Breast epithelium (tissue), 4 donors: ENCODE measurements at regions not wholly inside any gene's neighbourhood (a gene's known extent, or its start where the extent isn't known, plus 50 kb on each side); places are given as distances from the start of the nearest gene placed in this dataset.

Experiments used
- DNase-seq, 2 donors: peaks; one replicate each; pipeline ENCODE4 v3.0.0-alpha.2; 2019; ENCODE audit warnings: low spot score in 2 of 2
- H3K27ac ChIP-seq, 2 donors: fragments of 200-600 bp; sonication (generic) in 1 of 2; one replicate each; pipeline ENCODE4 v1.5.1; 2016 to 2019; ENCODE audit warnings: mild to moderate bottlenecking in 1 of 2
- H3K27me3 ChIP-seq, 2 donors: fragments of 200-600 bp; sonication (generic) in 1 of 2; one replicate each; pipeline versions ENCODE4 v1.5.1 to v1.6.0; 2017 to 2019; ENCODE audit warnings: control low read depth in 1 of 2, mild to moderate bottlenecking in 1 of 2
- H3K36me3 ChIP-seq: fragments of 200-600 bp; one replicate; pipeline ENCODE4 v1.5.1; 2019
- H3K4me1 ChIP-seq, 2 donors: fragments of 200-600 bp; sonication (generic); one replicate each; pipeline ENCODE4 v1.5.1; 2016 to 2019; ENCODE audit warnings: control low read depth in 1 of 2
- H3K4me3 ChIP-seq, 3 donors: fragments of 200-600 bp; sonication (generic); 1 replicate in 2 of 3; 2 replicates in 1 of 3; pipeline ENCODE4 v1.5.1; 2016 to 2019; ENCODE audit warnings: mild to moderate bottlenecking in 3 of 3, moderate library complexity in 2 of 3
- H3K9me3 ChIP-seq, 2 donors: fragments of 200-600 bp; sonication (generic) in 1 of 2; one replicate each; pipeline ENCODE4 v1.5.1; 2016 to 2019; ENCODE audit warnings: control low read depth in 1 of 2
- POLR2A ChIP-seq: fragments of 450-650 bp; IDR thresholded peaks from one replicate; pipeline ENCODE4 v1.6.1; 2016; ENCODE audit warnings: antibody characterized with exemption, mild to moderate bottlenecking, moderate library complexity
- POLR2AphosphoS5 ChIP-seq, 3 donors: sonication (generic); formaldehyde crosslinking; IDR thresholded peaks; one replicate each; pipeline ENCODE4 v1.6.1; 2017; ENCODE audit warnings: antibody characterized with exemption in 3 of 3
- intact Hi-C: fragments of 100-400 bp; cut with DNase I; formaldehyde crosslinking; loops from one replicate; pipeline ENCODE4 v1.15.1; 2023; ENCODE audit warnings: low total_unique reads
- TF ChIP-seq, protein P1 (sequence below), 3 donors: fragments of 450-650 bp; IDR thresholded peaks; one replicate each; pipeline ENCODE4 v1.5.1; 2016 to 2017; ENCODE audit warnings: antibody characterized with exemption in 3 of 3, mild to moderate bottlenecking in 3 of 3, moderate library complexity in 3 of 3

DNA sequence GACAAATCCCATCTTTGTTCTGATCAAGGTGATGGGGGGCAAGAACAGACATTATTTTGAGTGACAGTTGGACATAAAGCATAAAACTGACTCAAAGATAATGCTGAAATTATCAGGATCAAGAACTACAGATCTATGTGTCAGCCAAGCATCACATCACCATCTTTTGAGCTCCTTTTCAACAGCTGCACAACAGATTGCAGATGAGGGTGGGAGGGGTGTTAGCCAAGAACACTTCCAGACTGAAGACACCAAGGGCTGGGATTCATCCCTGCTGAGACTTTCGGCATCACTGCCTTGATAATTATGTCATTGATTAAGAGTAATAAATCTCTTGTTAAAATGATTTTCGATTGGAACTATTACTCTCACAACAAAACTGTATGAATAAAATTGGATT is 191.5 kb upstream of the NETO1 start:
- intact Hi-C loops: no loop called here
- no peaks in the 10 kb centered on the region for H3K36me3 ChIP-seq
- DNase-seq: no peak
- no peaks in the 10 kb centered on the region for H3K27me3 ChIP-seq
- H3K4me1 ChIP-seq: no peaks in the 10 kb centered on the region
- no peak overlapping the region for H3K4me3 ChIP-seq
- H3K9me3 ChIP-seq: no peaks in the 10 kb centered on the region
- H3K27ac ChIP-seq: no peak overlapping the region
- TF ChIP-seq POLR2AphosphoS5 (IDR thresholded peaks at IDR 0.05) (no peak), POLR2A (no peak)
- TF ChIP-seq, protein P1, sequence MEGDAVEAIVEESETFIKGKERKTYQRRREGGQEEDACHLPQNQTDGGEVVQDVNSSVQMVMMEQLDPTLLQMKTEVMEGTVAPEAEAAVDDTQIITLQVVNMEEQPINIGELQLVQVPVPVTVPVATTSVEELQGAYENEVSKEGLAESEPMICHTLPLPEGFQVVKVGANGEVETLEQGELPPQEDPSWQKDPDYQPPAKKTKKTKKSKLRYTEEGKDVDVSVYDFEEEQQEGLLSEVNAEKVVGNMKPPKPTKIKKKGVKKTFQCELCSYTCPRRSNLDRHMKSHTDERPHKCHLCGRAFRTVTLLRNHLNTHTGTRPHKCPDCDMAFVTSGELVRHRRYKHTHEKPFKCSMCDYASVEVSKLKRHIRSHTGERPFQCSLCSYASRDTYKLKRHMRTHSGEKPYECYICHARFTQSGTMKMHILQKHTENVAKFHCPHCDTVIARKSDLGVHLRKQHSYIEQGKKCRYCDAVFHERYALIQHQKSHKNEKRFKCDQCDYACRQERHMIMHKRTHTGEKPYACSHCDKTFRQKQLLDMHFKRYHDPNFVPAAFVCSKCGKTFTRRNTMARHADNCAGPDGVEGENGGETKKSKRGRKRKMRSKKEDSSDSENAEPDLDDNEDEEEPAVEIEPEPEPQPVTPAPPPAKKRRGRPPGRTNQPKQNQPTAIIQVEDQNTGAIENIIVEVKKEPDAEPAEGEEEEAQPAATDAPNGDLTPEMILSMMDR (IDR thresholded peaks at IDR 0.05): no peak

DNA sequence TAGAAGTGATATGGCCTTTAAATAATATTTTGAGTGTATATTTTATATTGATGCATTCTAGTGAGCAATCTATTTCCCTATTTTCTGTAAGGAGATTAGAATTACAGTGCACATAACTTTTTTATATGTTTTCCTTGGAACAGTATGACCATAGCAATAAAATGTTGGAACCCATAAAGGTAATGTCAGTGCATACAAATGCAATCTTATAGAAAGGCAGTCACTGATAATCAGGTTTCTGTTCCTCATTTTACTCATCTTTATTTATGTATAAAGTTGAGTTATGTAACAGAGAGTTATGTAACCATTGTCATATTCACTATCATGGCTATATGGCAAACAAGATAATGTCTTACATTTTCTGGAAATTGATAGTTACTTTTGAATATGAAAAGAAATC is 179.9 kb upstream of the NETO1 start:
- Histone ChIP-seq H3K4me3 (no peak overlapping the region), H3K9me3 (peaks cover 0 to 26% of the 10 kb centered on the region in 2 donors), H3K27ac (no peak overlapping the region), H3K36me3 (no peaks in the 10 kb centered on the region), H3K4me1 (no peaks in the 10 kb centered on the region), H3K27me3 (no peaks in the 10 kb centered on the region)
- intact Hi-C loops: no loop called here
- no peak for DNase-seq
- TF ChIP-seq, protein P1 (IDR thresholded peaks at IDR 0.05): no peak
- no peak for TF ChIP-seq POLR2AphosphoS5 (IDR thresholded peaks at IDR 0.05)
- no peak for TF ChIP-seq POLR2A

DNA sequence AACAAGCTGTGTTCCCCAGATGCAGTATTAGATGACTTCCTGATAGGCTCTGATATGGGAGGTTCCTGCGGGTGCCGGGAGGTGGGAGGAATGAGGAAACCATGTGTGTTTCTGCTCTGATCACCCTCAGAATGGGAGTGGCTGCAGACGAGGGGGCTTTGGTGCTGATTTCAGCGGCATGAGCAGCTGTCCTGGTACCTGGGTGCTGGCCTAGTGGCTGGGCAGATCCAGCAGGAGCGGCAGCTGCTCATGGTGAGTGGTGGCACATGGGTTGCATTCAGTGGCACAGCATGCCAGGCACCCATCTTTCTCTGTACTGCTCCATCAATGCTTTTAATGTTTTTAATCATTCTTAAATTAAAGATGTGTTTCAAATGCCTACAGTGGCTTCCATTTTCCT is 177.2 kb upstream of the NETO1 start:
- TF ChIP-seq, protein P1 (IDR thresholded peaks at IDR 0.05): no peak
- TF ChIP-seq POLR2A (no peak), POLR2AphosphoS5 (IDR thresholded peaks at IDR 0.05) (no peak)
- no peak overlapping the region for H3K27ac ChIP-seq
- intact Hi-C loops: no loop called here
- no peaks in the 10 kb centered on the region for H3K27me3 ChIP-seq
- DNase-seq: no peak
- H3K4me1 ChIP-seq: no peaks in the 10 kb centered on the region
- peaks cover 0 to 9% of the 10 kb centered on the region in 2 donors for H3K9me3 ChIP-seq
- H3K4me3 ChIP-seq: no peak overlapping the region
- no peaks in the 10 kb centered on the region for H3K36me3 ChIP-seq

DNA sequence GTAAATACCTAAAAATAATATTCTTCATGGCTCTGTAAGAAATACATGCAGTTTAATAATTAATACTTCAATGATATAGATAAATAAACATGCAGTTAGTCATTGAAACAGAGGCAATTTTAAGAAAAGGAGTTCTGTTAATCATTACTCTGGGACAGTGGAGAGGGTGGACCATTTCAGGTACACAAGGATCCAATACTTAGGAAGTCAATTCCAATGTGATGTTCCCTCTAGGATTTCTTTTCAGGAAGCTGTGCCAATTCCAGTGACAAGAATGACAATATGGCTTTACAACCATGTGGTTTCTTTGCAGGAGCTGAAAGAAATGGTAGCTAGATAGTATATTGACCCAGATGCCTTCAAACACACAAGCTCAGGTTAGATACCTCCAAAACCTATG is 175.8 kb upstream of the NETO1 start:
- TF ChIP-seq POLR2A (no peak), POLR2AphosphoS5 (IDR thresholded peaks at IDR 0.05) (no peak)
- TF ChIP-seq, protein P1 (IDR thresholded peaks at IDR 0.05): no peak
- H3K4me1 ChIP-seq: no peaks in the 10 kb centered on the region
- no peaks in the 10 kb centered on the region for H3K36me3 ChIP-seq
- intact Hi-C loops: no loop called here
- H3K27me3 ChIP-seq: no peaks in the 10 kb centered on the region
- H3K4me3 ChIP-seq: no peak overlapping the region
- H3K9me3 ChIP-seq: no peaks in the 10 kb centered on the region
- no peak overlapping the region for H3K27ac ChIP-seq
- DNase-seq: no peak

DNA sequence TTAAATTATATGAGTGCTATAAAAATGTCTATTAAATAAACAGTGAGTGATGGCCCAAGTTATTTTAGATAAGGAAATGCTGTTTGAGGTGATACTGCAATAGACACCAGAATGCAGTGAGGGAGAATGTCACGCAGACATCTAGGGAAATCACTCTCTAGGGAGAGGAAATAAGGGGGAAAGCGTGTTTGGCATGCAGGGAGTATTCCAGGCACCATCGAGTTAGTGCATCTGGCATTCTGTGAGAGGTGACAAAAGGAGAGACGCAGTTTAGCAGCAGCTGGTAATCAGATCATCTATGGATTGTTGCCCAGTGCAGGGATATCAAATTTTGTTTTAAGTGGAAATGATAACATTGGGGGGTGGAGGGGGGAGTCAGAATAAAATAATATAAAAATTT is 175.4 kb upstream of the NETO1 start:
- Histone ChIP-seq H3K27me3 (no peaks in the 10 kb centered on the region), H3K36me3 (no peaks in the 10 kb centered on the region), H3K4me3 (no peak overlapping the region), H3K4me1 (no peaks in the 10 kb centered on the region), H3K27ac (no peak overlapping the region), H3K9me3 (no peaks in the 10 kb centered on the region)
- TF ChIP-seq, protein P1 (IDR thresholded peaks at IDR 0.05): no peak
- TF ChIP-seq POLR2AphosphoS5 (IDR thresholded peaks at IDR 0.05) (no peak), POLR2A (no peak)
- no peak for DNase-seq
- intact Hi-C loops: no loop called here
